Keratinocyte (primary cell): ENCODE measurements at regions not wholly inside any gene's neighbourhood (a gene's known extent, or its start where the extent isn't known, plus 50 kb on each side); places are given as distances from the start of the nearest gene placed in this dataset.

Source experiments
- CTCF ChIP-seq, 3 experiments: IDR thresholded peaks in 1 of 3; conservative IDR thresholded peaks in 1 of 3; optimal IDR thresholded peaks in 1 of 3; 2 replicates in 2 of 3; 3 replicates in 1 of 3; pipeline versions ENCODE3 to v1.5.1; 2011; ENCODE audit warnings: low read length in 3 of 3, mild to moderate bottlenecking in 3 of 3, moderate library complexity in 2 of 3, control low read depth in 1 of 3, inconsistent platforms in 1 of 3; ENCODE audit not compliant: insufficient read depth in 2 of 3; ENCODE audit errors: extremely low read depth in 1 of 3
- EZH2 ChIP-seq: IDR thresholded peaks from one replicate; pipeline ENCODE4 v1.6.1; 2012; ENCODE audit warnings: inconsistent platforms, mild to moderate bottlenecking, low read length, moderate library complexity

DNA sequence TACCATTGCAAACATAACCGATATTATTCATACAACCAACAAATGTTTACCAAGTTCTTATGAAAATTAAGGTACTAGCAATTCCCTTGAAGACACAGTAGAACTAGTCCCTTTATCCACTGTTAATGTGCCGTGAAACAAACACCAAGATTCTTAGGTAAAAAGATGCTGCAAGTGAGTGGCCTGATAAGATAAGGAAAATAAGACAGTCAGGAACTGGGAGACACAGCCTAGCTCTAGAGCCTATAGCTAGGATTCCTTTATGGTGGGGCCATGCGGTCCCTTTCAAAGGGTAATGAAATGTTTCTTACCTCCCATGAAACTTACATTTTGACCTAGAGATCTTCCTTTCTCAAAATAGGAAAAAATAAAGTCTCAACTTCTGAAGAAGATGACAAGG, 658.4 kb upstream of the MIR17HG start:
- TF ChIP-seq CTCF (optimal IDR thresholded peaks at IDR 0.05 in 1 of 3, IDR thresholded peaks at IDR 0.05 in 1 of 3, conservative IDR thresholded peaks at IDR 0.05 in 1 of 3; ENCODE audit: extremely low read depth in 1 of 3, insufficient read depth in 2 of 3, low read length in 3 of 3): no peak
- TF ChIP-seq EZH2: no peak
